ENCODE measurements at regions not wholly inside any gene's neighbourhood (a gene's known extent, or its start where the extent isn't known, plus 50 kb on each side); places are given as distances from the start of the nearest gene placed in this dataset.

DNA sequence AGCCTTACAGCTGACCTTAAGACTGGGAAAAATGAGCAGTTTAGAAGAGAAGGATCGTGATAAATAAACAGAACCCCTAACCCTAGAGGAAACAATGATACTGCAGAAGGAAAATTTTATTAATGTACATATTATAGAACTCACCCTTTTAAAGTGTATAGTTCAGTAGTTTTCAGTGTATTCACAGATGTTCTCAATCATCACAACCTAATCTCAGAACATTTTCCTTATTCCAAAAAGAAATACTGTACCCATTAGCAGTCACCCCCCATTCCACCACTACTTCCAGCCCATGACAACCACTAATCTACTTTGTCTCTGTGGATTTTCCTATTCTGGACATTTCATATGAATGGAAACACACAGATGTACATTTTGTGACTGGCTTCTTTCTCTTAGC is 90.2 kb upstream of the AGTR1 start:
- Histone ChIP-seq H3K4me2 (no peak overlapping the region), H3K36me3 (no peaks in the 10 kb centered on the region), H3K4me1 (no peaks in the 10 kb centered on the region), H4K20me1 (no peaks in the 10 kb centered on the region), H3K9me3 (no peaks in the 10 kb centered on the region), H3K9ac (no peak overlapping the region), H3K27me3 (no peaks in the 10 kb centered on the region), H3K4me3 (no peak overlapping the region), H3K27ac (no peak overlapping the region)
- TF ChIP-seq Cebpa-rat (IDR thresholded peaks at IDR 0.05), result no peak

DNA sequence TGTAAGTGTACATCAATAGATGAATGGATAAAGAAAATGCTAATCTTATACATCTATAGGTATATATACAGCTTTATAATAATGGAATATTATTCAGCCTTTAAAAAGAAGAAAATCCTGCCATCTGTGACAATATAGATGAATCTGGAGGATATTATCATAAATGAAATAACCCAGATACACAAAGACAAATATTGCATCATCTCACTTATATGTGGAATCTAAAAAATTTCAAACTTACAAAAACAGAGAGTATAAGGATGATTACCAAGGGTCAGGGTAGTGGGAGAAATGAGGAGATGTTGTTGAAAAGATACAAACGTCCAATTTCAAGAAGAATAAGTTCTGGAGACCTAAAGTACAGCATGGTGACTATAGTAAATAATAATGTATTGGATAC is 85.4 kb upstream of the AGTR1 start:
- Histone ChIP-seq H3K4me2 (no peak overlapping the region), H3K4me1 (peaks cover 9% of the 10 kb centered on the region; the same call in 1 of the 2 replicates), H3K36me3 (no peaks in the 10 kb centered on the region), H3K9me3 (no peaks in the 10 kb centered on the region), H4K20me1 (no peaks in the 10 kb centered on the region), H3K4me3 (no peak overlapping the region), H3K27ac (no peak overlapping the region), H3K27me3 (no peaks in the 10 kb centered on the region), H3K9ac (no peak overlapping the region)
- TF ChIP-seq Cebpa-rat (IDR thresholded peaks at IDR 0.05), result no peak

DNA sequence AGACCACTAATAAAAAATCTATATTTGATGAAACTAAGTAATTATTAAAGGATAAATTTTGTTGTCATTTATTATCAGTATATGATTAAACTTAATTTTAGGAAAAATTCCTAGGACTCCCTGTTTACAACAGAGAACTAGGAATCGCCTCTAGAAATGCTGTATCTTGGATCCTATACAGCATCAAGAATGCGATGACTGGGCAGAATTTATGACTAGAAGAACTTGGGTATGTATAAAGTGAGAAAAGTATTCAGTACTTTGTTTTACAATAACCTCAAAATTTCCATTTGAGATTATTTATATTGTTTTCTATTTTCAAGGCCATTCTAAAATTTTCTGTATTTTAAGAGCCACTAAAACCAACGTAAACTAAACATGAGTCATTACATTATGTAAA is 82.3 kb upstream of the AGTR1 start:
- no peaks in the 10 kb centered on the region for H4K20me1 ChIP-seq
- H3K4me1 ChIP-seq, result peaks cover 21% of the 10 kb centered on the region
- H3K9me3 ChIP-seq, result 0 out of 2 replicates have a peak, but pooled peaks cover 5% of the 10 kb centered on the region
- H3K27ac ChIP-seq, result no peak overlapping the region
- no peaks in the 10 kb centered on the region for H3K36me3 ChIP-seq
- no peak for TF ChIP-seq Cebpa-rat (IDR thresholded peaks at IDR 0.05)
- no peak overlapping the region for H3K9ac ChIP-seq
- H3K4me3 ChIP-seq, result no peak overlapping the region
- H3K4me2 ChIP-seq, result no peak overlapping the region
- no peaks in the 10 kb centered on the region for H3K27me3 ChIP-seq

DNA sequence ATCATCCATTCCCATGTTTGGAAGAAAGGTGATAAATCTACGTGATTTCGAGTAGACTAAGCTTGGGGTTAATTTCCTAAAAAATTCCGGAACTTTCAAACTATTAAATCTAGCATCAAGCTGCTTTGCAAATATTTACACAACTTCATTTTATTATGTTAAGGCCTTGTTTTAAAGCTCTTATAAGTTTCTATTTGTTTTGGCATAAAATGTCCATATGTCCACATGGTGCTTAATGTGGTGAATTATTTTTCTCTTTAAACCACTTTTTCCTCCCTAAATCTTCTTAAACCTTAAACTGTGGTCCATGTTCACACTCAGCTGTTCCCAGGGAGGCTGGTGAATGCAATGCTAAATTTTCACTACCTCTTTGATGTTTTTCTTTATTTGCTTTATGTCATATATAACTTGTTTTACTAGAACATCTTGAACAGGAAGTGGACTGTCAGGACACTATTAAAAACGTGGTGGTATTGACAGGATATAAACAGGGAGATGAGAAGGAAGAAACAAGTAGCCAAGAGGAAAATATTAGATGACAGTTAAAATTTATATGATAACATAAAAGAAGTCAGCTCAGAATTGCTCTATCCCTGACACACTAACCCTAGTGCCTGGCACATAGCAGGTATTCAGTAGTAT is 72.5 kb upstream of the AGTR1 start:
- Histone ChIP-seq H3K4me3 (no peak overlapping the region), H4K20me1 (no peaks in the 10 kb centered on the region), H3K36me3 (no peaks in the 10 kb centered on the region)

DNA sequence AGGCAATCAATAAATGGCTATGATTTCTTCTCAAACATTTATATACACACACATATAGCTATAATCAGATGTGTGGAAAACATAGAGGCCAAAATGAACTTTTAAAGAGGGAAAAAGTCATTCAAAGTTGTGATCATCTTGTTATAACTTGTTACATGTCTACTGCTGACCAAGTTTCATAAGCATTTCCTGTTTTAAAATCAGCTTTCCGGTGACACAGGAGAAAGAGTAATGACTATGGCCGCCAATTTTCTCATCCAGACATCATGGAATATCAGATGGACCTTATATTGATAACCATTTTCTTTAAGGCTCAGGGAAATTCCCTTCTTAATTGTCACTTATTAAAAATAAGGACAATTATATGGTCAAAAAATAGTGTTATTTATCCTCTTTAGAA is 71.7 kb upstream of the AGTR1 start:
- Histone ChIP-seq H3K27ac (no peak overlapping the region), H4K20me1 (no peaks in the 10 kb centered on the region), H3K4me1 (no peaks in the 10 kb centered on the region), H3K27me3 (no peaks in the 10 kb centered on the region), H3K4me2 (no peak overlapping the region), H3K9ac (no peak overlapping the region), H3K9me3 (no peaks in the 10 kb centered on the region), H3K36me3 (no peaks in the 10 kb centered on the region), H3K4me3 (no peak overlapping the region)
- no peak for TF ChIP-seq Cebpa-rat (IDR thresholded peaks at IDR 0.05)

More for the DNA sequence above, 72.5 kb upstream of the AGTR1 start:
- Histone ChIP-seq H3K4me2 (no peak overlapping the region), H3K27ac (no peak overlapping the region), H3K4me1 (no peaks in the 10 kb centered on the region), H3K9ac (no peak overlapping the region), H3K27me3 (no peaks in the 10 kb centered on the region), H3K9me3 (no peaks in the 10 kb centered on the region)
- TF ChIP-seq Cebpa-rat (IDR thresholded peaks at IDR 0.05), result no peak

DNA sequence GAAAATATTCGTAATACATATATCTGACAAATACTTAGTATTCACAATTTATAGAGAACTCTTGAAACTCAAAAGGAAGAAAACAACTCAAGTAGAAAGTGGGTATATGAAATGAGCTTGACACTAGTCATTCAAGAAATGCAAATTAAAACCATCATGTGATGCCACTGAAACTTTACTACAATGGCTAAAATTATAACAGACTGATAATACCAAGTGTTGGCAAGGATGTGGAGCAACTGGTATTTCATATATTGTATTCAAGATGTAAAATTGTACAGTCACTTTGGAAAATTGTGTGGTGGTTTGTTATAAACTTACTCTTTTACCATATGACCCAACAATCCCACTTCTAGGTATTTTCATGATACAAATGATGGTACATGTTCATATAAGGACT is 68.7 kb upstream of the AGTR1 start:
- TF ChIP-seq Cebpa-rat (IDR thresholded peaks at IDR 0.05), result no peak
- no peaks in the 10 kb centered on the region for H4K20me1 ChIP-seq

DNA sequence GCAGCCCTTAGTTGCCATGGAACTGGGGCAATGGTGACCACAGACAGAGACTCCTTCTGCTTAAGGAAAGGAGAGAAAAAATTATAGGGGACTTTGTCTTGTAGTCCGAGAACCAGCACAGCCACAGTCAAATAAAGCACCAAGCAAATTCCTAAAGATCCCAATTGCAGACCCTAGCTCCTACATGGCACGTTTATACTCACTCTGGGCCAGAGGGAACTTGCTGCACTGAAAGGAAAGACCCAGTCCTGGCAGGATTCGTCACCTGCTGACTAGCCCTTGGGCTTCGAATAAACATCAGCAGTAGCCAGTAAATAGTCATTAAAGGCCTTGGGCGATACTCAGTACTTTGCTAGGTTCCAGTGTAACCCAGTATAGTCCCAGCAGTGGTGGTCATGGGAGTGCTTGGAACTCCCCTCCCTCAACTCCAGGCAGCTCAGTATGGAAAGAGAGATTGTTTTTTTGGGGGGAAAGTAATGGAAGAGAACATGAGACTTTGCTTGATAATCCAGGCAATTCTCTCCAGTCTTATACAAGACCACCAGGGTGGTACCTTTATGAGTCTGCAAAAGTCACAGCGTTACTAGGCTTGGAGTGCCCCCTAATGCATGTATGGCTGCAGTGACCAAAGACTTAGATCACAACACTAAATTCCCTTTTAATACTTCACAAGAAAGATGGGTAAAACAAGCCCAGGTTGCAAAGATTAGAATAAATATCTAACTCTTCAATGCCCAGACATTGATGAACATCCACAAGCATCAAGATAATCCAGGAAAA is 66.4 kb upstream of the AGTR1 start:
- H3K9me3 ChIP-seq, result no peaks in the 10 kb centered on the region
- no peak overlapping the region for H3K4me3 ChIP-seq
- H3K4me2 ChIP-seq, result no peak overlapping the region
- no peak overlapping the region for H3K9ac ChIP-seq
- no peaks in the 10 kb centered on the region for H3K27me3 ChIP-seq
- H4K20me1 ChIP-seq, result no peaks in the 10 kb centered on the region
- TF ChIP-seq Cebpa-rat (IDR thresholded peaks at IDR 0.05), result no peak
- no peaks in the 10 kb centered on the region for H3K36me3 ChIP-seq
- no peak overlapping the region for H3K27ac ChIP-seq
- no peaks in the 10 kb centered on the region for H3K4me1 ChIP-seq

More for the DNA sequence above, 68.7 kb upstream of the AGTR1 start:
- H3K27ac ChIP-seq, result no peak overlapping the region
- no peaks in the 10 kb centered on the region for H3K4me1 ChIP-seq
- no peak overlapping the region for H3K4me3 ChIP-seq
- no peak overlapping the region for H3K9ac ChIP-seq
- no peak overlapping the region for H3K4me2 ChIP-seq
- no peaks in the 10 kb centered on the region for H3K36me3 ChIP-seq
- H3K9me3 ChIP-seq, result no peaks in the 10 kb centered on the region
- no peaks in the 10 kb centered on the region for H3K27me3 ChIP-seq

DNA sequence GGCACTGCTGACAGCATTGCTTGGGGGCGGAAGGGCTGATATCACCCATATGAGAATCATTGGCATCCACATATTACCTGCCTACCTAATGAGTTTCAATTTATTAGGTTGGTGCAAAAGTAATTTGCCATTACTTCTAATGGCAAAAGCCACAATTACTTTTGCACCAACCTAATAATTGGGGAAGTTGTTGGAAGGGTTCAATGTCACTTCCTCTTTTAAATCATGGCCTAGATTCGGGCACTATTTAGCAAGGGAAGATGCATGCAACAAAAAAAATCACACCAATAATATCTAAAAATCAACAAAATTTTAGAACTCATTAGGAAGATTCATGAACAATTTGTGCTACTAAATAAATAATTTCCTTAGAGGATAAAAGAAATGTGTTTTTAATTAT is 56.0 kb upstream of the AGTR1 start:
- Histone ChIP-seq H3K4me2 (no peak overlapping the region), H4K20me1 (no peaks in the 10 kb centered on the region), H3K9ac (no peak overlapping the region), H3K9me3 (no peaks in the 10 kb centered on the region), H3K36me3 (no peaks in the 10 kb centered on the region), H3K27me3 (no peaks in the 10 kb centered on the region), H3K27ac (no peak overlapping the region), H3K4me1 (no peaks in the 10 kb centered on the region), H3K4me3 (no peak overlapping the region)
- TF ChIP-seq Cebpa-rat (IDR thresholded peaks at IDR 0.05), result no peak

DNA sequence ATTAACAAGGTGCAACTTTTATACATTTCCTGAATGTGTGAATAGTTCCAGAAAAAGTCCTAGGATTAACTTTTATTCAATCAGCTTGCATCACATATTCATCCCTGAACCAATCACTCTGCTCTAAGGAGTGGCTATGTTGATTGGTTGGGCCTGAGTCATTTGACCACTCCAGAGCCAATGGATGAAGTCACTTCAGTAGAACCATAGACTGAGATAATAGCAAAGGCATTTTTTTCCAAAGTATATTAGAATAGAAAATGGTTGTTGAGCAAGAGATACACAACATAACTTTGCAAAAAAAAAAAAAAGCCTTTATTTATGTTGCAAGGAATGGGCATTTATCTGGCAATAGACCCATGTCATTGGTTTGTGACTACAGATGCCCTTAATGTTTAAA is 55.5 kb upstream of the AGTR1 start:
- Histone ChIP-seq H3K4me3 (no peak overlapping the region), H4K20me1 (no peaks in the 10 kb centered on the region), H3K4me2 (no peak overlapping the region), H3K27ac (no peak overlapping the region), H3K9ac (no peak overlapping the region), H3K36me3 (no peaks in the 10 kb centered on the region), H3K27me3 (no peaks in the 10 kb centered on the region), H3K4me1 (no peaks in the 10 kb centered on the region), H3K9me3 (no peaks in the 10 kb centered on the region)
- TF ChIP-seq Cebpa-rat (IDR thresholded peaks at IDR 0.05), result no peak

DNA sequence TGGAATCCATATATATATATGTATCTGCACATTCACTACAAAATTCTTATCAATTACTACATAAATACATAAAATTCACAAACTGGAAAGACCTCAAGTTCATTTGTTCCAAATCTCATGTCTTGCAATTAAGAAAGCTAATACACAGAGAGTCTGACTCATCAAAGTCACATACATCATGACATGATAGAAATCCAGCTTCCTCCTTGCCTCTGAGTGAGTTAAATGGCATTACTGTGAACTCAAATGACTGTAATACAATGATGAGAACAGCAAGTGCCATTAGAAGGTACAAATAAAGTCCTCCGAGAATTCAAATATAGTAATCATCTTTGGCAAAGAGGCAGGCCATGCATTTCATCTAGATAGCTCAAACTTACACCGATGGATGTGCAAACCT is 55.1 kb upstream of the AGTR1 start:
- Histone ChIP-seq H3K4me3 (no peak overlapping the region), H3K4me2 (no peak overlapping the region), H3K27me3 (no peaks in the 10 kb centered on the region), H3K27ac (no peak overlapping the region), H3K4me1 (no peaks in the 10 kb centered on the region), H3K9ac (no peak overlapping the region), H3K9me3 (no peaks in the 10 kb centered on the region), H4K20me1 (no peaks in the 10 kb centered on the region), H3K36me3 (no peaks in the 10 kb centered on the region)
- TF ChIP-seq Cebpa-rat (IDR thresholded peaks at IDR 0.05), result no peak

Measured in BLaER1 (cell line).